Stomach (tissue), 4 donors: ENCODE measurements at regions not wholly inside any gene's neighbourhood (a gene's known extent, or its start where the extent isn't known, plus 50 kb on each side); places are given as distances from the start of the nearest gene placed in this dataset.

Experiments
- EP300 ChIP-seq: sonication (generic); formaldehyde crosslinking; IDR thresholded peaks from one replicate; pipeline ENCODE4 v1.6.1; 2017; ENCODE audit warnings: antibody characterized with exemption
- POLR2A ChIP-seq, 4 donors: fragments of 450-650 bp; IDR thresholded peaks; one replicate each; pipeline ENCODE4 v1.6.1; 2016; ENCODE audit warnings: antibody characterized with exemption in 4 of 4, control low read depth in 2 of 4, mild to moderate bottlenecking in 1 of 4, moderate library complexity in 1 of 4

DNA sequence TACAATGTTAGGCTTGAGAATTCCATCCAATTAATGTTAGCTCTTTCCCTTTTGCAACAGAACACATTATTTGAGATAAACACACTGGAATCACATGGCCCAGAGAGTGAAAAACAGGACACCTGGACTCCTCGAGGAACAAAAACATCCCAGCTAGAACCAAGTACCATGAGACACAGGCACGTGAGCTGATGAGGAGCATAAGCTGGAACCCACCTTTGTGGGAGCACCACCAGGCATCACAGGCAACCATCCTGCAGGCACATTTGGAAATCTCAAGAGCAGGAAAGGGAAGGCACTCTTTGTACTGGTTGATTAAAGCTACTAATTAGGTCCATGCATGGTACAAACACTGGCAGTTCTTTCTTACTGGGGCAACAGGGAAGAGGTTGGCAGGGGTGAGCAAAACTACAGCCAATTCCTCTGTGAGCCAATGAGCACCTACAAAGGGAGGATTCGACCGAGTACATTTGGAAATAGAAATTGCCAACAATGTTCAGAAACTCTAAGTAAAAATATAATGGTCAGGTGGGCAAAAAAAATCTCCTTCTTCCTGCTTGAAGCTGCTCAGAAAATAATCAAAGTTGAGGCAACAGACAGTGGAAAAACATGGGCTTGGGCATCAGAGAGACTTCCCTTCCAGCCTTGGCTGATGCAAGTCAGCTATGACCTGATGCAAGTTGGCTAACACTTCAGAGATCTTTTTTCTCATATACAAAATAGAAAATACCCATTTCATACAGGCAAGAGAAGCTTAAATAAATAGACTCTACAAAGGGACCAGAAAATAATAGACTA is 216.7 kb downstream of the NUAK1 start:
- TF ChIP-seq POLR2A (IDR thresholded peaks at IDR 0.05) (no peak), EP300 (no peak)
